PC-9 (cell line): ENCODE measurements at regions not wholly inside any gene's neighbourhood (a gene's known extent, or its start where the extent isn't known, plus 50 kb on each side); places are given as distances from the start of the nearest gene placed in this dataset.

Source experiments
- BruUV-seq: library from RNA; stranded (reverse); fragments of 400-500 nt; replicated peaks from 2 replicates; lab custom pipeline; 2021; lab: Mats Ljungman, UMichigan
- CTCF ChIA-PET: fragments of 300-600 bp; sonication (Branson Sonifier 250); formaldehyde crosslinking; loops from one replicate; lab custom pipeline; 2022; ENCODE audit warnings: antibody characterized with exemption; lab: Charles Lee
- POLR2A ChIA-PET: fragments of 300-600 bp; sonication (Branson Sonifier 250); formaldehyde crosslinking; loops from one replicate; lab custom pipeline; 2022; ENCODE audit warnings: antibody characterized with exemption; ENCODE audit not compliant: unreplicated experiment; lab: Charles Lee
- DNase-seq, 2 experiments: peaks; one replicate each; pipeline versions ENCODE4 v3.0.0 to v3.0.0-alpha.2; 2015 to 2022; ENCODE audit warnings: mixed read lengths in 1 of 2
- H2AFZ ChIP-seq: fragments of 200-600 bp; sonication (generic); 2 replicates; pipeline ENCODE4 v1.8.1; 2017; ENCODE audit warnings: antibody characterized with exemption
- H3F3A ChIP-seq: fragments of 200-600 bp; sonication (generic); 2 replicates; pipeline ENCODE4 v1.8.1; 2017; ENCODE audit warnings: antibody characterized with exemption, mild to moderate bottlenecking, low read depth; ENCODE audit not compliant: insufficient read depth
- H3K27ac ChIP-seq: fragments of 200-600 bp; sonication (generic); 2 replicates; pipeline ENCODE4 v1.6.1; 2016; ENCODE audit warnings: mixed run types
- H3K27me3 ChIP-seq: fragments of 200-600 bp; sonication (generic); 2 replicates; pipeline ENCODE4 v1.6.1; 2016; ENCODE audit warnings: low read depth, mixed run types; ENCODE audit not compliant: insufficient read depth
- H3K36me3 ChIP-seq: fragments of 200-600 bp; sonication (generic); 2 replicates; pipeline ENCODE4 v1.6.1; 2016; ENCODE audit warnings: low read depth, mixed run types
- H3K4me1 ChIP-seq: fragments of 200-600 bp; sonication (generic); replicated peaks from 2 replicates; pipeline ENCODE4 v1.6.1; 2016; ENCODE audit warnings: mixed run types; ENCODE audit not compliant: insufficient read depth
- H3K4me2 ChIP-seq: fragments of 200-600 bp; sonication (generic); 2 replicates; pipeline ENCODE4 v1.6.1; 2017; ENCODE audit warnings: mixed run types
- H3K4me3 ChIP-seq: fragments of 200-600 bp; sonication (generic); 2 replicates; pipeline ENCODE4 v1.6.1; 2016; ENCODE audit warnings: mixed run types
- H3K79me2 ChIP-seq: fragments of 200-600 bp; sonication (generic); 2 replicates; pipeline ENCODE4 v1.6.1; 2017; ENCODE audit warnings: low read depth, mixed run types
- H3K9me2 ChIP-seq: fragments of 200-600 bp; sonication (generic); 2 replicates; pipeline ENCODE4 v1.8.1; 2017; ENCODE audit warnings: mild to moderate bottlenecking; ENCODE audit not compliant: insufficient read depth
- H3K9me3 ChIP-seq: fragments of 200-600 bp; sonication (generic); 2 replicates; pipeline ENCODE4 v1.8.1; 2016; ENCODE audit warnings: low read depth; ENCODE audit not compliant: insufficient read depth
- H4K20me1 ChIP-seq: fragments of 200-600 bp; sonication (generic); 2 replicates; pipeline ENCODE4 v1.8.1; 2017; ENCODE audit not compliant: insufficient read depth
- EZH2 ChIP-seq: fragments of 200-600 bp; sonication (generic); IDR thresholded peaks from 2 replicates; pipeline ENCODE4 v1.8.0; 2017; ENCODE audit warnings: antibody characterized with exemption, low read depth
- intact Hi-C: fragments of 100-400 bp; cut with micrococcal nuclease; formaldehyde crosslinking; loops from one replicate; pipeline ENCODE4 v1.10.0; 2022; ENCODE audit not compliant: unreplicated experiment
- TF ChIP-seq, protein P1 (sequence below): fragments of 200-600 bp; sonication (generic); conservative IDR thresholded peaks from 2 replicates; pipeline ENCODE4 v1.6.1; 2017; ENCODE audit warnings: mixed run types, antibody characterized with exemption, mild to moderate bottlenecking, moderate library complexity

DNA sequence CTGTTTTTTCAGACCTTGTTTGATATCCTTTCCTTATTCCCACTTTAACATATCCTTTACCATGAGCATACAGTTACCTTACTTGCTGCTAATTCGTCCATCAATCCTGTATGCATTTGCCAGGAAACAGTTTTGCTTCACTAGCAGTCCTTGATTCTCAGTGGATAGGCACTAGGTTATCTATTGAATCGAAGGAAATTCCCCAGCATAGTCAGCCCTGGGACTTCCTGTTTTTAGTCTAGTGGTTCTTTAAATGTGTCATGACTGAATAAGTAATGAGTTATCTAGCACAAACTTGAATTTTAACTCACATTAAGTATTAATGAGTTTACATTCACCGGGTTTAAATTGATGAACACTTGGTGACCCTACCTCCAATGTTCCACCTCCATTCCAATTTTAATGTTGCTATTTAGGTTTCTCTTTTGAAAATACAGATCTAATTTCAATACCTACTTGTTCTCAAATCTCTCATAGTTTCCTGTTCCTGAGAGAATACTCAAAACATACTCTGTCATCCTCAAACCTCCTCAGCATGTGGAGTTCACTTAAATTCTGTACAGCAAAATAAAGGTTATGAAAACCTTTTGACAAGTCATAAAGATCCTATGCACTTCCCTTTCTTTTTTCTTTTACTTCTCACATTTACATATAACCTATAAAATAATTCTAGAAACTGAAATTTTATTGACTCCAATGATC, 1375.1 kb upstream of the TENM4 start:
- no TSS peak for BruUV-seq
- Histone ChIP-seq H3K4me1 (no peaks in the 10 kb centered on the region), H3K36me3 (no peaks in the 10 kb centered on the region), H3F3A (no peaks in the 10 kb centered on the region), H3K4me3 (no peak overlapping the region), H2AFZ (no peak overlapping the region), H4K20me1 (no peaks in the 10 kb centered on the region), H3K79me2 (no peaks in the 10 kb centered on the region), H3K4me2 (no peak overlapping the region), H3K9me3 (no peaks in the 10 kb centered on the region), H3K27ac (no peak overlapping the region), H3K9me2 (no peaks in the 10 kb centered on the region), H3K27me3 (no peaks in the 10 kb centered on the region)
- ChIA-PET CTCF (no interaction called here), POLR2A (no interaction called here)
- intact Hi-C loops: no loop called here
- TF ChIP-seq, protein P1, sequence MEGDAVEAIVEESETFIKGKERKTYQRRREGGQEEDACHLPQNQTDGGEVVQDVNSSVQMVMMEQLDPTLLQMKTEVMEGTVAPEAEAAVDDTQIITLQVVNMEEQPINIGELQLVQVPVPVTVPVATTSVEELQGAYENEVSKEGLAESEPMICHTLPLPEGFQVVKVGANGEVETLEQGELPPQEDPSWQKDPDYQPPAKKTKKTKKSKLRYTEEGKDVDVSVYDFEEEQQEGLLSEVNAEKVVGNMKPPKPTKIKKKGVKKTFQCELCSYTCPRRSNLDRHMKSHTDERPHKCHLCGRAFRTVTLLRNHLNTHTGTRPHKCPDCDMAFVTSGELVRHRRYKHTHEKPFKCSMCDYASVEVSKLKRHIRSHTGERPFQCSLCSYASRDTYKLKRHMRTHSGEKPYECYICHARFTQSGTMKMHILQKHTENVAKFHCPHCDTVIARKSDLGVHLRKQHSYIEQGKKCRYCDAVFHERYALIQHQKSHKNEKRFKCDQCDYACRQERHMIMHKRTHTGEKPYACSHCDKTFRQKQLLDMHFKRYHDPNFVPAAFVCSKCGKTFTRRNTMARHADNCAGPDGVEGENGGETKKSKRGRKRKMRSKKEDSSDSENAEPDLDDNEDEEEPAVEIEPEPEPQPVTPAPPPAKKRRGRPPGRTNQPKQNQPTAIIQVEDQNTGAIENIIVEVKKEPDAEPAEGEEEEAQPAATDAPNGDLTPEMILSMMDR: no peak
- TF ChIP-seq EZH2: no peak
- DNase-seq: no peak

- no peaks in the 10 kb centered on the region for H3K9me3 ChIP-seq
- ChIA-PET POLR2A (no interaction called here), CTCF (no interaction called here)
- no peak overlapping the region for H2AFZ ChIP-seq
- intact Hi-C loops: no loop called here
- H3K27me3 ChIP-seq: no peaks in the 10 kb centered on the region
- no peak for DNase-seq
- no peak for TF ChIP-seq EZH2
- TF ChIP-seq, protein P1: no peak
- H4K20me1 ChIP-seq: no peaks in the 10 kb centered on the region
- no peak overlapping the region for H3K4me3 ChIP-seq
- no peaks in the 10 kb centered on the region for H3F3A ChIP-seq
- BruUV-seq: no TSS peak
- H3K9me2 ChIP-seq: no peaks in the 10 kb centered on the region
- no peaks in the 10 kb centered on the region for H3K36me3 ChIP-seq
- H3K4me1 ChIP-seq: no peaks in the 10 kb centered on the region
- H3K27ac ChIP-seq: no peak overlapping the region
- H3K4me2 ChIP-seq: no peak overlapping the region
- no peaks in the 10 kb centered on the region for H3K79me2 ChIP-seq
Measured at GRCh38 chr11:80814813-80815212, 1374.0 kb upstream of the TENM4 start.

GRCh38 chr11:80810695-80811094, 1369.9 kb upstream of the TENM4 start:
- Histone ChIP-seq H3K79me2 (no peaks in the 10 kb centered on the region), H3F3A (no peaks in the 10 kb centered on the region), H3K4me2 (no peak overlapping the region), H3K9me2 (no peaks in the 10 kb centered on the region), H3K4me1 (no peaks in the 10 kb centered on the region), H4K20me1 (no peaks in the 10 kb centered on the region), H3K27me3 (no peaks in the 10 kb centered on the region), H2AFZ (no peak overlapping the region), H3K4me3 (no peak overlapping the region), H3K27ac (no peak overlapping the region), H3K36me3 (no peaks in the 10 kb centered on the region), H3K9me3 (no peaks in the 10 kb centered on the region)
- CTCF ChIA-PET: no interaction called here
- POLR2A ChIA-PET: no interaction called here
- DNase-seq: no peak
- BruUV-seq: no TSS peak
- TF ChIP-seq, protein P1: no peak
- no peak for TF ChIP-seq EZH2
- intact Hi-C loops: no loop called here
